ENCODE measurements at regions not wholly inside any gene's neighbourhood (a gene's known extent, or its start where the extent isn't known, plus 50 kb on each side); places are given as distances from the start of the nearest gene placed in this dataset.

GRCh38 chr17:12391468-12391867 is 274.2 kb upstream of the MYOCD start:
- Mint-ChIP-seq H3K36me3 (ENCODE audit: insufficient read depth) (peaks cover 3% of the 10 kb centered on the region), H3K4me3 (ENCODE audit: low read depth) (no peak overlapping the region), H3K4me1 (ENCODE audit: low read depth) (no peaks in the 10 kb centered on the region), H3K27me3 (no peaks in the 10 kb centered on the region), H3K9me3 (ENCODE audit: low read depth) (peaks cover 4% of the 10 kb centered on the region), H3K27ac (no peak overlapping the region)
- no peak for DNase-seq (ENCODE audit: low spot score, unreplicated experiment)
- TF ChIP-seq CTCF (IDR thresholded peaks at IDR 0.05; ENCODE audit: unreplicated experiment) = no peak

- Mint-ChIP-seq H3K27ac (no peak overlapping the region), H3K9me3 (ENCODE audit: low read depth) (peaks cover 4% of the 10 kb centered on the region), H3K4me1 (ENCODE audit: low read depth) (no peaks in the 10 kb centered on the region), H3K36me3 (ENCODE audit: insufficient read depth) (peaks cover 3% of the 10 kb centered on the region), H3K27me3 (no peaks in the 10 kb centered on the region), H3K4me3 (ENCODE audit: low read depth) (no peak overlapping the region)
- DNase-seq (ENCODE audit: low spot score, unreplicated experiment) = no peak
- peak; percentile 52 for TF ChIP-seq CTCF (IDR thresholded peaks at IDR 0.05; ENCODE audit: unreplicated experiment)
Observed at GRCh38 chr17:12395733-12396354, 269.8 kb upstream of the MYOCD start.

- H3K27me3 Mint-ChIP-seq = peaks cover 3% of the 10 kb centered on the region
- no peak overlapping the region for H3K4me3 Mint-ChIP-seq (ENCODE audit: low read depth)
- H3K9me3 Mint-ChIP-seq (ENCODE audit: low read depth) = peaks cover 4% of the 10 kb centered on the region
- peaks cover 3% of the 10 kb centered on the region for H3K36me3 Mint-ChIP-seq (ENCODE audit: insufficient read depth)
- H3K4me1 Mint-ChIP-seq (ENCODE audit: low read depth) = no peaks in the 10 kb centered on the region
- H3K27ac Mint-ChIP-seq = no peak overlapping the region
- no peak for TF ChIP-seq CTCF (IDR thresholded peaks at IDR 0.05; ENCODE audit: unreplicated experiment)
- no peak for DNase-seq (ENCODE audit: low spot score, unreplicated experiment)
Observed at GRCh38 chr17:12398441-12399051, 267.1 kb upstream of the MYOCD start.

GRCh38 chr17:12402963-12403622 is 262.6 kb upstream of the MYOCD start:
- Mint-ChIP-seq H3K4me1 (ENCODE audit: low read depth) (peaks cover 22% of the 10 kb centered on the region), H3K36me3 (ENCODE audit: insufficient read depth) (no peaks in the 10 kb centered on the region), H3K4me3 (ENCODE audit: low read depth) (no peak overlapping the region), H3K9me3 (ENCODE audit: low read depth) (no peaks in the 10 kb centered on the region), H3K27me3 (peaks cover 13% of the 10 kb centered on the region), H3K27ac (no peak overlapping the region)
- no peak for DNase-seq (ENCODE audit: low spot score, unreplicated experiment)
- TF ChIP-seq CTCF (IDR thresholded peaks at IDR 0.05; ENCODE audit: unreplicated experiment) = no peak

- TF ChIP-seq CTCF (IDR thresholded peaks at IDR 0.05; ENCODE audit: unreplicated experiment) = no peak
- Mint-ChIP-seq H3K9me3 (ENCODE audit: low read depth) (no peaks in the 10 kb centered on the region), H3K4me3 (ENCODE audit: low read depth) (no peak overlapping the region), H3K36me3 (ENCODE audit: insufficient read depth) (no peaks in the 10 kb centered on the region), H3K27me3 (peaks cover 15% of the 10 kb centered on the region), H3K27ac (no peak overlapping the region), H3K4me1 (ENCODE audit: low read depth) (peaks cover 23% of the 10 kb centered on the region)
- DNase-seq (ENCODE audit: low spot score, unreplicated experiment) = no peak
Observed at GRCh38 chr17:12403881-12404398, 261.8 kb upstream of the MYOCD start.
